ENCODE measurements at regions not wholly inside any gene's neighbourhood (a gene's known extent, or its start where the extent isn't known, plus 50 kb on each side); places are given as distances from the start of the nearest gene placed in this dataset.

DNA sequence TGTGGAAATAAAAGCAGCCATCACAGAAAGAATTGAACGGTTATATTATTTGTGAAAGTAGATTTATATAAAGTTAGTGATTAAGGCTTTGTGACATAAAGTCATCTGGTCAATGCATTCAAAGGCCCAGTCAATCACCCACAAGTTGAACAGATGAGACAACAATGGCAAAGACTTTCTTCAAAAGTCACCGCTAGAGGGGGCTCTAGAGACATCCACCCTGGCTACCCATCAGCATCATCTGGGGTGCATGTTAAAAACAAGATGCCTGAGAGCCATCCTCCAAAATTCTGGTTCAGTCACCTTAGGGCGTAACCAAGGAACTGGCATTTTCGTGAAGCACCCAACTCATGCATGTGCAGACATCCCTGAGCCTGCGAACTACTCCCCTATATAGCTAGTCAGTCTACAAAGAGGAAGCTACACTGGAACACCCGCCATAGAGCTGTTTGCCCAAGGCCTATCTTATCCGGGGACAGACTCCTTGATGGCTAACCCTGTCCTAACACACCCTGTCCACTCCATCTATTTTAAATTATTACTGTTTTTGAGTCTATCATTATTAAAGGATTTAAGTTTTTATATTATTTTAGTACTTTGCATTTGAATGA lies 970.5 kb downstream of the UQCRFS1 start:
- TF ChIP-seq, protein P1, sequence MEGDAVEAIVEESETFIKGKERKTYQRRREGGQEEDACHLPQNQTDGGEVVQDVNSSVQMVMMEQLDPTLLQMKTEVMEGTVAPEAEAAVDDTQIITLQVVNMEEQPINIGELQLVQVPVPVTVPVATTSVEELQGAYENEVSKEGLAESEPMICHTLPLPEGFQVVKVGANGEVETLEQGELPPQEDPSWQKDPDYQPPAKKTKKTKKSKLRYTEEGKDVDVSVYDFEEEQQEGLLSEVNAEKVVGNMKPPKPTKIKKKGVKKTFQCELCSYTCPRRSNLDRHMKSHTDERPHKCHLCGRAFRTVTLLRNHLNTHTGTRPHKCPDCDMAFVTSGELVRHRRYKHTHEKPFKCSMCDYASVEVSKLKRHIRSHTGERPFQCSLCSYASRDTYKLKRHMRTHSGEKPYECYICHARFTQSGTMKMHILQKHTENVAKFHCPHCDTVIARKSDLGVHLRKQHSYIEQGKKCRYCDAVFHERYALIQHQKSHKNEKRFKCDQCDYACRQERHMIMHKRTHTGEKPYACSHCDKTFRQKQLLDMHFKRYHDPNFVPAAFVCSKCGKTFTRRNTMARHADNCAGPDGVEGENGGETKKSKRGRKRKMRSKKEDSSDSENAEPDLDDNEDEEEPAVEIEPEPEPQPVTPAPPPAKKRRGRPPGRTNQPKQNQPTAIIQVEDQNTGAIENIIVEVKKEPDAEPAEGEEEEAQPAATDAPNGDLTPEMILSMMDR (IDR thresholded peaks at IDR 0.05; ENCODE audit: insufficient read depth, low read length), result peak; percentile 10
- no peak for TF ChIP-seq POLR2AphosphoS5 (IDR thresholded peaks at IDR 0.05; ENCODE audit: low read depth)
